Testis (tissue), 2 donors: ENCODE measurements at regions not wholly inside any gene's neighbourhood (a gene's known extent, or its start where the extent isn't known, plus 50 kb on each side); places are given as distances from the start of the nearest gene placed in this dataset.

ENCODE experiments used
- POLR2A ChIP-seq: fragments of 450-650 bp; IDR thresholded peaks from one replicate; pipeline ENCODE4 v1.6.1; 2017; ENCODE audit warnings: antibody characterized with exemption, mild to moderate bottlenecking, moderate library complexity
- TF ChIP-seq, protein P1 (sequence below), 3 experiments: fragments of 450-650 bp in 2 of 3; fragments of 200-600 bp in 1 of 3; sonication (generic) in 1 of 3; IDR thresholded peaks; one replicate each; pipeline ENCODE4 v1.5.1; 2016 to 2019; ENCODE audit warnings: antibody characterized with exemption in 3 of 3, mild to moderate bottlenecking in 2 of 3, moderate library complexity in 1 of 3

DNA sequence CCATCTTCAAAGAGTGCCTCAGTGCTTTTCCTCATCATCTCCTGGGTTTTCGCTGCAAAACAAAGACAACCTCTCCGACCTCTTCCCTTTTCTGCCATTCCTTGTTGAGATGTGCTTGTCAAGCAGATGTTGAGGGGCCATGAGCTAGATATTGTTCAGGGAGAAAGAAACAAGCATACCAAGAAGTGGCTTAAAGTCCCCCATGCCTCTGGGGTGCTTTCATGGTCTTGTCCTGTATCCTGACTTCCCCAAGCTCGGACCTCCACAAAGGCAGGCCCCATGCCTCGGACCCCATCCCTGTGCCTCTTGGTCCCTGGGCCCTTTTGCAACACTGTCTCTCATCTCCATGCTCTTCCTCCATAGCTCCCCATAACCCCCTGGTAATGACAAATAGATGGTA lies 103.8 kb downstream of the C1orf94 start:
- TF ChIP-seq, protein P1, sequence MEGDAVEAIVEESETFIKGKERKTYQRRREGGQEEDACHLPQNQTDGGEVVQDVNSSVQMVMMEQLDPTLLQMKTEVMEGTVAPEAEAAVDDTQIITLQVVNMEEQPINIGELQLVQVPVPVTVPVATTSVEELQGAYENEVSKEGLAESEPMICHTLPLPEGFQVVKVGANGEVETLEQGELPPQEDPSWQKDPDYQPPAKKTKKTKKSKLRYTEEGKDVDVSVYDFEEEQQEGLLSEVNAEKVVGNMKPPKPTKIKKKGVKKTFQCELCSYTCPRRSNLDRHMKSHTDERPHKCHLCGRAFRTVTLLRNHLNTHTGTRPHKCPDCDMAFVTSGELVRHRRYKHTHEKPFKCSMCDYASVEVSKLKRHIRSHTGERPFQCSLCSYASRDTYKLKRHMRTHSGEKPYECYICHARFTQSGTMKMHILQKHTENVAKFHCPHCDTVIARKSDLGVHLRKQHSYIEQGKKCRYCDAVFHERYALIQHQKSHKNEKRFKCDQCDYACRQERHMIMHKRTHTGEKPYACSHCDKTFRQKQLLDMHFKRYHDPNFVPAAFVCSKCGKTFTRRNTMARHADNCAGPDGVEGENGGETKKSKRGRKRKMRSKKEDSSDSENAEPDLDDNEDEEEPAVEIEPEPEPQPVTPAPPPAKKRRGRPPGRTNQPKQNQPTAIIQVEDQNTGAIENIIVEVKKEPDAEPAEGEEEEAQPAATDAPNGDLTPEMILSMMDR (IDR thresholded peaks at IDR 0.05), result no peak
- no peak for TF ChIP-seq POLR2A
